Testis (tissue), 2 donors: ENCODE measurements at regions not wholly inside any gene's neighbourhood (a gene's known extent, or its start where the extent isn't known, plus 50 kb on each side); places are given as distances from the start of the nearest gene placed in this dataset.
"Not testable (repeated sequence)": the region's sequence is repeated elsewhere in the genome, so short reads cannot be mapped to it uniquely, and the experiment has no call there.

Source experiments
- CTCF ChIP-seq, 3 experiments: fragments of 450-650 bp in 2 of 3; fragments of 200-600 bp in 1 of 3; sonication (generic) in 1 of 3; IDR thresholded peaks; one replicate each; pipeline ENCODE4 v1.5.1; 2016 to 2019; ENCODE audit warnings: antibody characterized with exemption in 3 of 3, mild to moderate bottlenecking in 2 of 3, moderate library complexity in 1 of 3
- POLR2A ChIP-seq: fragments of 450-650 bp; IDR thresholded peaks from one replicate; pipeline ENCODE4 v1.6.1; 2017; ENCODE audit warnings: antibody characterized with exemption, mild to moderate bottlenecking, moderate library complexity

GRCh38 chr5:144994356-144994755, 823.7 kb downstream of the KCTD16 start:
- TF ChIP-seq CTCF (IDR thresholded peaks at IDR 0.05); POLR2A: not testable (repeated sequence)
